A673 (cell line): ENCODE measurements at regions not wholly inside any gene's neighbourhood (a gene's known extent, or its start where the extent isn't known, plus 50 kb on each side); places are given as distances from the start of the nearest gene placed in this dataset.

Source experiments
- BruUV-seq: library from RNA; stranded (reverse); fragments of 400-500 nt; replicated peaks from 2 replicates; lab custom pipeline; 2021; lab: Mats Ljungman, UMichigan
- CTCF ChIA-PET: fragments of 300-600 bp; sonication (Branson Sonifier 250); formaldehyde crosslinking; loops from one replicate; lab custom pipeline; 2022; ENCODE audit warnings: antibody characterized with exemption; lab: Charles Lee
- POLR2A ChIA-PET: fragments of 300-600 bp; sonication (Branson Sonifier 250); formaldehyde crosslinking; loops from one replicate; lab custom pipeline; 2022; ENCODE audit warnings: antibody characterized with exemption; ENCODE audit not compliant: low non-redundant PET; lab: Charles Lee
- DNase-seq: peaks from one replicate; pipeline ENCODE4 v3.0.0-alpha.2; 2015; ENCODE audit warnings: low spot score
- H3K27ac ChIP-seq: fragments of 200-600 bp; sonication (generic); 2 replicates; pipeline ENCODE4 v1.5.1; 2016; ENCODE audit warnings: mixed run types, low read depth, mild to moderate bottlenecking, mixed read lengths, antibody characterized with exemption, low read length; ENCODE audit not compliant: poor library complexity, severe bottlenecking
- H3K27me3 ChIP-seq: fragments of 200-600 bp; sonication (generic); replicated peaks from 2 replicates; pipeline ENCODE4 v1.6.1; 2017; ENCODE audit warnings: mixed run types, low read depth, mild to moderate bottlenecking, mixed read lengths, antibody characterized with exemption, low read length; ENCODE audit not compliant: insufficient read depth, poor library complexity
- H3K36me3 ChIP-seq: fragments of 200-600 bp; sonication (generic); 2 replicates; pipeline ENCODE4 v1.6.1; 2016; ENCODE audit warnings: mixed run types, mild to moderate bottlenecking, mixed read lengths, antibody characterized with exemption, low read length; ENCODE audit not compliant: insufficient read depth, poor library complexity, severe bottlenecking
- H3K4me1 ChIP-seq: fragments of 200-600 bp; sonication (generic); 2 replicates; pipeline ENCODE4 v1.6.1; 2017; ENCODE audit warnings: mixed run types, mild to moderate bottlenecking, mixed read lengths, antibody characterized with exemption, low read length; ENCODE audit not compliant: insufficient read depth, poor library complexity, severe bottlenecking
- H3K4me3 ChIP-seq: fragments of 200-600 bp; sonication (generic); 2 replicates; pipeline ENCODE4 v1.5.1; 2016; ENCODE audit warnings: low read depth, mixed run types, mild to moderate bottlenecking, mixed read lengths, low read length; ENCODE audit not compliant: poor library complexity, severe bottlenecking
- H3K9me3 ChIP-seq: fragments of 200-600 bp; sonication (generic); 2 replicates; pipeline ENCODE4 v1.6.1; 2016; ENCODE audit warnings: mixed run types, low read depth, mild to moderate bottlenecking, mixed read lengths, antibody characterized with exemption, low read length; ENCODE audit not compliant: poor library complexity, severe bottlenecking
- EZH2 ChIP-seq: fragments of 200-600 bp; sonication (generic); IDR thresholded peaks from 2 replicates; pipeline ENCODE4 v1.6.1; 2017; ENCODE audit warnings: borderline replicate concordance, low read depth, mild to moderate bottlenecking, mixed read lengths, antibody characterized with exemption, low read length; ENCODE audit not compliant: poor library complexity, severe bottlenecking
- intact Hi-C: fragments of 100-400 bp; cut with micrococcal nuclease; formaldehyde crosslinking; loops from one replicate; pipeline ENCODE4 v1.10.0; 2022; ENCODE audit not compliant: unreplicated experiment
- TF ChIP-seq, protein P1 (sequence below): fragments of 300-800, 200-600 bp; sonication (generic); conservative IDR thresholded peaks from 2 replicates; pipeline ENCODE4 v1.5.1; 2017; ENCODE audit warnings: low read depth, mild to moderate bottlenecking, antibody characterized with exemption, low read length, moderate library complexity, mixed read lengths

DNA sequence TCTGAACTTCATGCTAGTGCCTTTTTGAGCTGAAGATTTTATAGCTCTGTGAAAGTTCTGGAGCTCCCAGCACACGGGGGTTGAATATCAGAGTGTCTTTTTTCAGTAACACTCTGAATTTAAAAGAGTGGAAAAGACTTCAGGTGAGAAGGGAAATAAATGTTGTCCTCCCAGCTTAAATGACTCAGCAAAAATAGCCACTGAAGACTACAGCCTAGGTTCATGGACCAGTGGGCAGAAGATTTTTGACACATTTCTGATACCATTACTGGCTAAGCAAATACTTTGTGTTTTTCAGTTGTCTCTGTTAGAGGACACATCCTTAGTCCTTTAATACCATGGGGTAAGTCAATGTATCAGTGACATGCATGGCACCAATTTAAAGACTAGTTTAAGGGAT lies 338.5 kb upstream of the SPTLC3 start:
- intact Hi-C loops, result no loop called here
- Histone ChIP-seq H3K36me3 (no peaks in the 10 kb centered on the region), H3K27ac (no peak overlapping the region), H3K4me3 (no peak overlapping the region), H3K9me3 (no peaks in the 10 kb centered on the region), H3K27me3 (no peaks in the 10 kb centered on the region), H3K4me1 (no peaks in the 10 kb centered on the region)
- ChIA-PET CTCF (no interaction called here), POLR2A (no interaction called here)
- no peak for DNase-seq
- BruUV-seq, result no TSS peak
- TF ChIP-seq EZH2, result no peak
- TF ChIP-seq, protein P1, sequence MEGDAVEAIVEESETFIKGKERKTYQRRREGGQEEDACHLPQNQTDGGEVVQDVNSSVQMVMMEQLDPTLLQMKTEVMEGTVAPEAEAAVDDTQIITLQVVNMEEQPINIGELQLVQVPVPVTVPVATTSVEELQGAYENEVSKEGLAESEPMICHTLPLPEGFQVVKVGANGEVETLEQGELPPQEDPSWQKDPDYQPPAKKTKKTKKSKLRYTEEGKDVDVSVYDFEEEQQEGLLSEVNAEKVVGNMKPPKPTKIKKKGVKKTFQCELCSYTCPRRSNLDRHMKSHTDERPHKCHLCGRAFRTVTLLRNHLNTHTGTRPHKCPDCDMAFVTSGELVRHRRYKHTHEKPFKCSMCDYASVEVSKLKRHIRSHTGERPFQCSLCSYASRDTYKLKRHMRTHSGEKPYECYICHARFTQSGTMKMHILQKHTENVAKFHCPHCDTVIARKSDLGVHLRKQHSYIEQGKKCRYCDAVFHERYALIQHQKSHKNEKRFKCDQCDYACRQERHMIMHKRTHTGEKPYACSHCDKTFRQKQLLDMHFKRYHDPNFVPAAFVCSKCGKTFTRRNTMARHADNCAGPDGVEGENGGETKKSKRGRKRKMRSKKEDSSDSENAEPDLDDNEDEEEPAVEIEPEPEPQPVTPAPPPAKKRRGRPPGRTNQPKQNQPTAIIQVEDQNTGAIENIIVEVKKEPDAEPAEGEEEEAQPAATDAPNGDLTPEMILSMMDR, result no peak

DNA sequence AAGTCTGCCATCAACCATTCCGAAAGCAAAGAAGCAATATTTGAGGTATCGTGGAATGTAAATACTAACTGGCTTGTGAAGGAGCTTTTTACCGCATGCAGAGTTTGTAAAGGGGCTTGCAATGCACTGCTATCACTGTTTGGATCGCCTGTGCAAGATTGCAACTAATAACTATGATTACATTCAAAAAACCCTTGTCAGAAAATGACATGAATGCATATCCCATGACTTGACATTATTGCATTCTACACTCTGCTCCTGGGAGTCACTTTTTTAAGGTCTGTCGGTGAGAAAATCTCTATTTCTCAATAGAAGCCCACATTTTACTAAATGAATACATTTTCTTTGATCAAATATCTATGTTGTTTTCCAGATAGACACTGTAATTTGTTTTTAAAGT lies 335.4 kb upstream of the SPTLC3 start:
- CTCF ChIA-PET, result no interaction called here
- Histone ChIP-seq H3K36me3 (no peaks in the 10 kb centered on the region), H3K4me1 (no peaks in the 10 kb centered on the region), H3K4me3 (no peak overlapping the region), H3K27ac (no peak overlapping the region), H3K9me3 (no peaks in the 10 kb centered on the region), H3K27me3 (no peaks in the 10 kb centered on the region)
- intact Hi-C loops, result no loop called here
- no TSS peak for BruUV-seq
- POLR2A ChIA-PET, result no interaction called here
- no peak for DNase-seq
- TF ChIP-seq, protein P1, result no peak
- no peak for TF ChIP-seq EZH2

DNA sequence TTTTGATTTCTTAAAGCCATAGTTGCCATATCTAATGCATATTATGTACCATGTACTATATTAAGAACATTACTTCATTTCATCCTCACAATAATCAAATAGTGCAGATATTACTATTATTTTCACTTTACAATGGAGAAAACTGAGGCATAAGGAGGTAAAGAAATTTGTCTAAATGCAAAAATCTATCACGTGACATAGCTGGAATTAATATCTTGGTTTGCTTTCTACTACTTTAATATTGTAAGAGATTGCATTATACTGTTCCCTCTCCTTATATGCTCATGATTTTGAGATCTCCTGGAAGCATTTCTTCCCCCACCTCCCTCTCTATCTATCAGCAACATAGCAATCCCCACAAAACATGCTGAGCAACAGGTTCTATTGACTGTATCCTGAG lies 330.8 kb upstream of the SPTLC3 start:
- POLR2A ChIA-PET, result no interaction called here

More for the DNA sequence above, 330.8 kb upstream of the SPTLC3 start:
- no peaks in the 10 kb centered on the region for H3K36me3 ChIP-seq
- no peaks in the 10 kb centered on the region for H3K27me3 ChIP-seq
- no TSS peak for BruUV-seq
- H3K9me3 ChIP-seq, result no peaks in the 10 kb centered on the region
- intact Hi-C loops, result no loop called here
- no peak overlapping the region for H3K4me3 ChIP-seq
- no peak overlapping the region for H3K27ac ChIP-seq
- TF ChIP-seq, protein P1, result no peak
- no peak for TF ChIP-seq EZH2
- no peak for DNase-seq
- CTCF ChIA-PET, result no interaction called here
- peaks cover 4% of the 10 kb centered on the region for H3K4me1 ChIP-seq
